ENCODE measurements at regions not wholly inside any gene's neighbourhood (a gene's known extent, or its start where the extent isn't known, plus 50 kb on each side); places are given as distances from the start of the nearest gene placed in this dataset.

DNA sequence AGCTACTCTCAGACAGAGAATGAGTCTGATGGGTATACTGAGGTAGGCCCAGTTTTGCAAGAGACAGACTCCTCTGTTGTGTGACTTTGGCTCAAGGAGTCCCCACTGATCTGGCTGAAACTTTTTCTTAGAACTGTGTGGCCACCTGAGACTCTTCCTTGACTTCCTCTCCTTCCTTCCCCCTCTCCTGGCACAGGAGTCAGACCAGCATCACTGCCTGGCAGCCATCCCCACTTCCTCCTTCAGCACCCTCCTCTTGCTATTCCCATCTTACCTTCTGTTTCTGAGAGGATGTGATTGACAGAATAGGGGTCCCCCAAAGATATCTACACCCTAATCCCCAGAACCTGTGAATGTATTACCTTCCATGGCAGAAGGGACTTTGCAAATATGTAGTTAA lies 351.1 kb downstream of the MN1 start:
- Mint-ChIP-seq H3K4me3 (ENCODE audit: unreplicated experiment) (no peak overlapping the region), H3K36me3 (ENCODE audit: insufficient read depth, unreplicated experiment) (no peaks in the 10 kb centered on the region), H3K27ac (ENCODE audit: low read depth, unreplicated experiment) (no peak overlapping the region), H3K27me3 (ENCODE audit: insufficient read depth, unreplicated experiment) (no peaks in the 10 kb centered on the region), H3K9me3 (ENCODE audit: unreplicated experiment) (peaks cover 11% of the 10 kb centered on the region), H3K4me1 (ENCODE audit: insufficient read depth, unreplicated experiment) (peaks cover 18% of the 10 kb centered on the region)
- ChIA-PET POLR2A (no interaction called here), CTCF (interaction anchor here (0.6 to 0.8 kb wide), 2 partner anchors 57 to 121 kb away, joined by 3 read pairs; no protein-coding TSS in a partner anchor)
- no peak for DNase-seq (ENCODE audit: unreplicated experiment)
- TF ChIP-seq, protein P1, sequence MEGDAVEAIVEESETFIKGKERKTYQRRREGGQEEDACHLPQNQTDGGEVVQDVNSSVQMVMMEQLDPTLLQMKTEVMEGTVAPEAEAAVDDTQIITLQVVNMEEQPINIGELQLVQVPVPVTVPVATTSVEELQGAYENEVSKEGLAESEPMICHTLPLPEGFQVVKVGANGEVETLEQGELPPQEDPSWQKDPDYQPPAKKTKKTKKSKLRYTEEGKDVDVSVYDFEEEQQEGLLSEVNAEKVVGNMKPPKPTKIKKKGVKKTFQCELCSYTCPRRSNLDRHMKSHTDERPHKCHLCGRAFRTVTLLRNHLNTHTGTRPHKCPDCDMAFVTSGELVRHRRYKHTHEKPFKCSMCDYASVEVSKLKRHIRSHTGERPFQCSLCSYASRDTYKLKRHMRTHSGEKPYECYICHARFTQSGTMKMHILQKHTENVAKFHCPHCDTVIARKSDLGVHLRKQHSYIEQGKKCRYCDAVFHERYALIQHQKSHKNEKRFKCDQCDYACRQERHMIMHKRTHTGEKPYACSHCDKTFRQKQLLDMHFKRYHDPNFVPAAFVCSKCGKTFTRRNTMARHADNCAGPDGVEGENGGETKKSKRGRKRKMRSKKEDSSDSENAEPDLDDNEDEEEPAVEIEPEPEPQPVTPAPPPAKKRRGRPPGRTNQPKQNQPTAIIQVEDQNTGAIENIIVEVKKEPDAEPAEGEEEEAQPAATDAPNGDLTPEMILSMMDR (IDR thresholded peaks at IDR 0.05; ENCODE audit: unreplicated experiment) = no peak
- BruUV-seq (replicated peaks) = no TSS peak
- intact Hi-C loops (cut with micrococcal nuclease) = loop anchor here (10.0 kb wide), 1 partner anchor 64 kb away; no protein-coding TSS in a partner anchor

DNA sequence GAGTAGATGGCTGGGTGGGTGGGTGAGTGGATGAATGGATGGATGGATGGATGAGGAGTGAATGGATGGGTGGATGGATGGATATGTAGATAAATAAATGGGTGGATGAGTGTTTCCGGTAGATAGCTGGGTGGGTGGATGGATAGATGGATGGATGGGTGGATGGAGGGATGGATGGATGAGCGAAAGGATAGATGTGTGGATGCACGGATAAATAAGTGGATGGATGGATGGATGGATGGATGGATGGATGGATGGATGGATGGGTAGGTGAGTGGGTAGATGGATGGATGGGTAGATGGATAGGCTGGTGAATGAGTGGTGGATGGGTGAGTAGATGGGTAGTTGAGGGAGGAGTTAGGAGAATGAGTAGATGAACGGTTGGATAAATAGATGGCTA lies 349.3 kb downstream of the MN1 start:
- Mint-ChIP-seq H3K4me1 (ENCODE audit: insufficient read depth, unreplicated experiment) (peaks cover 35% of the 10 kb centered on the region), H3K27me3 (ENCODE audit: insufficient read depth, unreplicated experiment) (no peaks in the 10 kb centered on the region), H3K4me3 (ENCODE audit: unreplicated experiment) (no peak overlapping the region), H3K36me3 (ENCODE audit: insufficient read depth, unreplicated experiment) (peaks cover 2% of the 10 kb centered on the region), H3K9me3 (ENCODE audit: unreplicated experiment) (peaks cover 11% of the 10 kb centered on the region), H3K27ac (ENCODE audit: low read depth, unreplicated experiment) (no peak overlapping the region)
- TF ChIP-seq, protein P1 (IDR thresholded peaks at IDR 0.05; ENCODE audit: unreplicated experiment) = no peak
- ChIA-PET POLR2A (no interaction called here), CTCF (no interaction called here)
- no peak for DNase-seq (ENCODE audit: unreplicated experiment)
- no TSS peak for BruUV-seq (replicated peaks)
- intact Hi-C loops (cut with micrococcal nuclease) = loop anchor here (10.0 kb wide), 1 partner anchor 63 kb away; no protein-coding TSS in a partner anchor

DNA sequence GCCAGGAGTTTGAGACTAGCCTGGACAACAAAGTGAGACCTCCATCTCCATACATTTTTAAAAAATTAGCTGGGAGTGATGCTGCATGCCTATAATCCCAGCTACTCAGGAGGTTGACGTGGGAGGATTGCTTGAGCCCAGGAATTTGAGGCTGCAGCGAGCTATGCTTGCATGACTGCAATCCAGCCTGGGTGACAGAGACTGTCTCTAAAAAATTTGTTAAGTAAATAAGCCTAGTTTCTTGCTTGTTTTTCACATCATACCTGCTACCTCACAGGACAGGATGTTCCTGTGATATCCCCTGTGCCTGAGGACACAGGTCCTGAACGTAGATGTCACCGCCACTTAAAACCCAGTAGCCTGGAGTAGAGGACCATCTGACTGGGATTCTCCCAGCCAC lies 348.6 kb downstream of the MN1 start:
- DNase-seq (ENCODE audit: unreplicated experiment) = no peak
- Mint-ChIP-seq H3K9me3 (ENCODE audit: unreplicated experiment) (peaks cover 11% of the 10 kb centered on the region), H3K4me1 (ENCODE audit: insufficient read depth, unreplicated experiment) (peaks cover 42% of the 10 kb centered on the region), H3K4me3 (ENCODE audit: unreplicated experiment) (no peak overlapping the region), H3K27me3 (ENCODE audit: insufficient read depth, unreplicated experiment) (no peaks in the 10 kb centered on the region), H3K27ac (ENCODE audit: low read depth, unreplicated experiment) (no peak overlapping the region), H3K36me3 (ENCODE audit: insufficient read depth, unreplicated experiment) (peaks cover 8% of the 10 kb centered on the region)
- ChIA-PET CTCF (no interaction called here), POLR2A (no interaction called here)
- TF ChIP-seq, protein P1 (IDR thresholded peaks at IDR 0.05; ENCODE audit: unreplicated experiment) = no peak
- intact Hi-C loops (cut with micrococcal nuclease) = loop anchor here (10.0 kb wide), 1 partner anchor 62 kb away; no protein-coding TSS in a partner anchor
- BruUV-seq (replicated peaks) = no TSS peak

DNA sequence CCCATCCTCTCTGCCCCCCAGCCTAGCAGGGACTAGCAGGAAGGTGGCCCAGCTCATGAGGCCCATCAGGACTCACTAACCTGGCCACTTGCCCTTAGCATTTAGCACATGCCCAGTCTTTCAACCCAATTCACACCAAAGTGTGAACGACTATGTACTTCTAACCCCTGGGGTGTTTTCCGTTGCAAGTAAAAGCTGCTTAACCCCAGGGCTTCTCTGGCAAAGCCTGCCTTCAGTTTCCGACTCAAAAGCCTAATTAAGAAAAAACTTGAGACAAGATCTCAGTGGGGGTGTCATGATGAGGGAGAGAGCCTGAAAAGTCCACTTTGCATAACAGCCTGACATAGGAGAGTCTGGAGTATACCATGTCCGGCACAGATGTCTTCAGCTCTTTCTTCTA lies 347.8 kb downstream of the MN1 start:
- ChIA-PET CTCF (no interaction called here), POLR2A (no interaction called here)
- BruUV-seq (replicated peaks) = no TSS peak
- H3K27ac Mint-ChIP-seq (ENCODE audit: low read depth, unreplicated experiment) = no peak overlapping the region
- H3K36me3 Mint-ChIP-seq (ENCODE audit: insufficient read depth, unreplicated experiment) = peaks cover 8% of the 10 kb centered on the region
- DNase-seq (ENCODE audit: unreplicated experiment) = no peak
- H3K9me3 Mint-ChIP-seq (ENCODE audit: unreplicated experiment) = peaks cover 11% of the 10 kb centered on the region
- H3K27me3 Mint-ChIP-seq (ENCODE audit: insufficient read depth, unreplicated experiment) = no peaks in the 10 kb centered on the region
- TF ChIP-seq, protein P1 (IDR thresholded peaks at IDR 0.05; ENCODE audit: unreplicated experiment) = no peak
- no peak overlapping the region for H3K4me3 Mint-ChIP-seq (ENCODE audit: unreplicated experiment)
- intact Hi-C loops (cut with micrococcal nuclease) = loop anchor here (10.0 kb wide), 1 partner anchor 61 kb away; no protein-coding TSS in a partner anchor
- peaks cover 48% of the 10 kb centered on the region for H3K4me1 Mint-ChIP-seq (ENCODE audit: insufficient read depth, unreplicated experiment)
